ENCODE measurements at regions not wholly inside any gene's neighbourhood (a gene's known extent, or its start where the extent isn't known, plus 50 kb on each side); places are given as distances from the start of the nearest gene placed in this dataset.

- Mint-ChIP-seq H3K4me3 (no peak overlapping the region), H3K27me3 (no peaks in the 10 kb centered on the region), H3K4me1 (no peaks in the 10 kb centered on the region), H3K36me3 (no peaks in the 10 kb centered on the region), H3K27ac (no peak overlapping the region), H3K9me3 (peaks cover 0 to 27% (median 5%) of the 10 kb centered on the region in 9 donors)
- POLR2A ChIA-PET, result no interaction called here
- DNase-seq, result no peak
- no peak for ATAC-seq
Observed at GRCh38 chr11:91136631-91137030, 913.8 kb upstream of the CHORDC1 start.

GRCh38 chr11:91133361-91133760 is 910.5 kb upstream of the CHORDC1 start:
- H3K27ac Mint-ChIP-seq, result no peak overlapping the region
- POLR2A ChIA-PET, result no interaction called here
- peaks cover 0 to 17% (median 5%) of the 10 kb centered on the region in 9 donors for H3K9me3 Mint-ChIP-seq
- no peak for ATAC-seq
- H3K4me3 Mint-ChIP-seq, result no peak overlapping the region
- H3K36me3 Mint-ChIP-seq, result no peaks in the 10 kb centered on the region
- no peaks in the 10 kb centered on the region for H3K4me1 Mint-ChIP-seq
- DNase-seq, result no peak
- no peaks in the 10 kb centered on the region for H3K27me3 Mint-ChIP-seq

GRCh38 chr11:91129596-91129995 is 906.7 kb upstream of the CHORDC1 start:
- Mint-ChIP-seq H3K27me3 (no peaks in the 10 kb centered on the region), H3K4me1 (peaks cover 0 to 2% (median 0%) of the 10 kb centered on the region in 4 donors), H3K4me3 (no peak overlapping the region), H3K9me3 (peaks cover 0 to 21% (median 8%) of the 10 kb centered on the region in 9 donors), H3K27ac (no peak overlapping the region), H3K36me3 (peaks cover 0 to 5% (median 0%) of the 10 kb centered on the region in 3 donors)
- DNase-seq (no peak), ATAC-seq (no peak)
- POLR2A ChIA-PET, result no interaction called here

GRCh38 chr11:91124363-91124762 is 901.5 kb upstream of the CHORDC1 start:
- no peak for ATAC-seq
- H3K36me3 Mint-ChIP-seq, result peaks cover 0 to 5% (median 0%) of the 10 kb centered on the region in 3 donors

GRCh38 chr11:91115116-91115515 is 892.3 kb upstream of the CHORDC1 start:
- Mint-ChIP-seq H3K27me3 (no peaks in the 10 kb centered on the region), H3K27ac (no peak overlapping the region), H3K9me3 (peaks cover 0 to 32% (median 7%) of the 10 kb centered on the region in 9 donors), H3K4me1 (no peaks in the 10 kb centered on the region), H3K4me3 (no peak overlapping the region), H3K36me3 (no peaks in the 10 kb centered on the region)
- ATAC-seq, result no peak
- no peak for DNase-seq
- POLR2A ChIA-PET, result no interaction called here

More at GRCh38 chr11:91124363-91124762, 901.5 kb upstream of the CHORDC1 start:
- Mint-ChIP-seq H3K27ac (no peak overlapping the region), H3K27me3 (no peaks in the 10 kb centered on the region), H3K4me3 (no peak overlapping the region), H3K4me1 (peaks cover 0 to 2% (median 0%) of the 10 kb centered on the region in 4 donors), H3K9me3 (peaks cover 6 to 30% (median 13%) of the 10 kb centered on the region in 9 donors)
- DNase-seq, result no peak
- POLR2A ChIA-PET, result no interaction called here

- POLR2A ChIA-PET, result no interaction called here
- no peaks in the 10 kb centered on the region for H3K27me3 Mint-ChIP-seq
- ATAC-seq, result no peak
- no peak overlapping the region for H3K27ac Mint-ChIP-seq
- H3K4me1 Mint-ChIP-seq, result no peaks in the 10 kb centered on the region
- peaks cover 0 to 7% (median 3%) of the 10 kb centered on the region in 9 donors for H3K9me3 Mint-ChIP-seq
- H3K4me3 Mint-ChIP-seq, result no peak overlapping the region
- H3K36me3 Mint-ChIP-seq, result no peaks in the 10 kb centered on the region
- no peak for DNase-seq
Observed at GRCh38 chr11:91104237-91104636, 881.4 kb upstream of the CHORDC1 start.

GRCh38 chr11:91100427-91100826 is 877.6 kb upstream of the CHORDC1 start:
- Mint-ChIP-seq H3K4me1 (no peaks in the 10 kb centered on the region), H3K27me3 (no peaks in the 10 kb centered on the region), H3K9me3 (peaks cover 0 to 9% (median 6%) of the 10 kb centered on the region in 9 donors), H3K4me3 (no peak overlapping the region), H3K27ac (no peak overlapping the region), H3K36me3 (no peaks in the 10 kb centered on the region)
- no peak for DNase-seq
- POLR2A ChIA-PET, result no interaction called here
- no peak for ATAC-seq

GRCh38 chr11:91097083-91097482 is 874.2 kb upstream of the CHORDC1 start:
- no peaks in the 10 kb centered on the region for H3K27me3 Mint-ChIP-seq
- no peaks in the 10 kb centered on the region for H3K36me3 Mint-ChIP-seq
- POLR2A ChIA-PET, result no interaction called here
- H3K9me3 Mint-ChIP-seq, result peaks cover 0 to 10% (median 7%) of the 10 kb centered on the region in 9 donors
- no peaks in the 10 kb centered on the region for H3K4me1 Mint-ChIP-seq
- no peak overlapping the region for H3K4me3 Mint-ChIP-seq
- ATAC-seq (no peak), DNase-seq (no peak)
- no peak overlapping the region for H3K27ac Mint-ChIP-seq

GRCh38 chr11:91093141-91093540 is 870.3 kb upstream of the CHORDC1 start:
- POLR2A ChIA-PET, result no interaction called here
- H3K9me3 Mint-ChIP-seq, result peaks cover 1 to 14% (median 7%) of the 10 kb centered on the region in 9 donors
- no peak for DNase-seq
- H3K27ac Mint-ChIP-seq, result no peak overlapping the region
- no peaks in the 10 kb centered on the region for H3K36me3 Mint-ChIP-seq
- no peak for ATAC-seq
- H3K4me3 Mint-ChIP-seq, result no peak overlapping the region
- H3K27me3 Mint-ChIP-seq, result no peaks in the 10 kb centered on the region
- H3K4me1 Mint-ChIP-seq, result no peaks in the 10 kb centered on the region

GRCh38 chr11:91091563-91091962 is 868.7 kb upstream of the CHORDC1 start:
- Mint-ChIP-seq H3K27me3 (no peaks in the 10 kb centered on the region), H3K36me3 (no peaks in the 10 kb centered on the region), H3K27ac (no peak overlapping the region), H3K4me1 (no peaks in the 10 kb centered on the region), H3K9me3 (peaks cover 2 to 12% (median 6%) of the 10 kb centered on the region in 9 donors), H3K4me3 (no peak overlapping the region)
- POLR2A ChIA-PET, result no interaction called here
- ATAC-seq (no peak), DNase-seq (no peak)

- Mint-ChIP-seq H3K27ac (no peak overlapping the region), H3K36me3 (no peaks in the 10 kb centered on the region), H3K9me3 (peaks cover 0 to 11% (median 6%) of the 10 kb centered on the region in 9 donors), H3K27me3 (no peaks in the 10 kb centered on the region), H3K4me3 (no peak overlapping the region), H3K4me1 (no peaks in the 10 kb centered on the region)
- no peak for DNase-seq
- POLR2A ChIA-PET, result no interaction called here
- ATAC-seq, result no peak
Observed at GRCh38 chr11:91086028-91086427, 863.2 kb upstream of the CHORDC1 start.

GRCh38 chr11:91082255-91082654 is 859.4 kb upstream of the CHORDC1 start:
- Mint-ChIP-seq H3K4me3 (no peak overlapping the region), H3K27me3 (no peaks in the 10 kb centered on the region), H3K27ac (no peak overlapping the region), H3K9me3 (peaks cover 0 to 15% (median 4%) of the 10 kb centered on the region in 9 donors), H3K4me1 (no peaks in the 10 kb centered on the region), H3K36me3 (no peaks in the 10 kb centered on the region)
- DNase-seq (no peak), ATAC-seq (no peak)
- POLR2A ChIA-PET, result no interaction called here

GRCh38 chr11:91081440-91082043 is 858.7 kb upstream of the CHORDC1 start:
- POLR2A ChIA-PET, result no interaction called here
- no peak for DNase-seq
- no peak for ATAC-seq
- no peak overlapping the region for H3K4me3 Mint-ChIP-seq
- no peaks in the 10 kb centered on the region for H3K4me1 Mint-ChIP-seq
- no peaks in the 10 kb centered on the region for H3K27me3 Mint-ChIP-seq
- no peaks in the 10 kb centered on the region for H3K36me3 Mint-ChIP-seq
- no peak overlapping the region for H3K27ac Mint-ChIP-seq
- peaks cover 0 to 15% (median 4%) of the 10 kb centered on the region in 9 donors for H3K9me3 Mint-ChIP-seq

GRCh38 chr11:91078221-91078620 is 855.4 kb upstream of the CHORDC1 start:
- Mint-ChIP-seq H3K27me3 (no peaks in the 10 kb centered on the region), H3K27ac (no peak overlapping the region), H3K9me3 (peaks cover 0 to 11% (median 2%) of the 10 kb centered on the region in 9 donors), H3K4me3 (no peak overlapping the region), H3K36me3 (no peaks in the 10 kb centered on the region), H3K4me1 (no peaks in the 10 kb centered on the region)
- ATAC-seq, result no peak
- no peak for DNase-seq
- POLR2A ChIA-PET, result no interaction called here

Data from naive thymus-derived CD8-positive, alpha-beta T cell (primary cell).